GM12864 (cell line): ENCODE measurements at regions not wholly inside any gene's neighbourhood (a gene's known extent, or its start where the extent isn't known, plus 50 kb on each side); places are given as distances from the start of the nearest gene placed in this dataset.
"Not testable (repeated sequence)": the region's sequence is repeated elsewhere in the genome, so short reads cannot be mapped to it uniquely, and the experiment has no call there.

Experiments
- DNase-seq: peaks from one replicate; pipeline ENCODE4 v3.0.0-alpha.2; 2011; ENCODE audit warnings: low read depth
- H3K4me3 ChIP-seq: 2 replicates; pipeline ENCODE4 v1.5.1; 2011; ENCODE audit warnings: mild to moderate bottlenecking, low read depth, low read length, control low read depth
- CTCF ChIP-seq: IDR thresholded peaks from 2 replicates; pipeline ENCODE4 v1.5.1; 2011; ENCODE audit warnings: low read depth, mild to moderate bottlenecking, moderate library complexity, low read length, control low read depth, inconsistent platforms; ENCODE audit errors: missing control alignments

- H3K4me3 ChIP-seq: no peak overlapping the region
- no peak for DNase-seq
- no peak for TF ChIP-seq CTCF
Observed at GRCh38 chr6:26275663-26276062, 89.3 kb upstream of the BTN3A2 start.

GRCh38 chr6:26276841-26277648 is 88.0 kb upstream of the BTN3A2 start:
- no peak for DNase-seq
- no peak for TF ChIP-seq CTCF
- H3K4me3 ChIP-seq: no peak overlapping the region

- H3K4me3 ChIP-seq: no peak overlapping the region
- DNase-seq: no peak
- TF ChIP-seq CTCF: no peak
Observed at GRCh38 chr6:26278536-26278935, 86.5 kb upstream of the BTN3A2 start.

DNA sequence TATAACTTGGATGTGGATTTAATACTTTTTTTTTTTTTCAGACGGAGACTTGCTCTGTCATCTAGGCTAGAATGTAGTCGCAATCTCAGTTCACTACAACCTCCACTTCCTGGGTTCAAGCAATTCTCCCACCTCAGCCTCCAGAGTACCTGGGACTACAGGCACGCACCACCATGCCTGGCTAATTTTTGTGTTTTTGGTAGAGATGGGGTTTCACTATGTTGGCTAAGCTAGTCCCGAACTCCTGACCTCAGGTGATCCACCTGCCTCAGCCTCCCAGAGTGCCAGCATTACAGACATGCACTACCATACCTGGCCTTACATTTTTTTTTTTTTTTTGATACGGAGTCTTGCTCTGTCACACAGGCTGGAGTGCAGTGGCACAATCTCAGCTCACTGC is 85.6 kb upstream of the BTN3A2 start:
- not testable (repeated sequence) for H3K4me3 ChIP-seq, DNase-seq

GRCh38 chr6:26280407-26280806 is 84.6 kb upstream of the BTN3A2 start:
- TF ChIP-seq CTCF: no peak
- no peak for DNase-seq
- H3K4me3 ChIP-seq: no peak overlapping the region

GRCh38 chr6:26284537-26285142 is 80.4 kb upstream of the BTN3A2 start:
- peak; percentile 53 for DNase-seq
- peak overlapping the region; percentile 70 for H3K4me3 ChIP-seq
- no peak for TF ChIP-seq CTCF

GRCh38 chr6:26285143-26286134 is 79.6 kb upstream of the BTN3A2 start:
- peak overlapping the region; percentile 70 for H3K4me3 ChIP-seq
- no peak for TF ChIP-seq CTCF
- DNase-seq: peak; percentile 100
